SU-DHL-6 (cell line): ENCODE measurements at regions not wholly inside any gene's neighbourhood (a gene's known extent, or its start where the extent isn't known, plus 50 kb on each side); places are given as distances from the start of the nearest gene placed in this dataset.

Experiments used
- H2AFZ ChIP-seq: fragments of 200-600 bp; sonication (generic); 2 replicates; pipeline ENCODE4 v1.6.1; 2014; ENCODE audit warnings: low read depth, mild to moderate bottlenecking, moderate library complexity, mixed read lengths, antibody characterized with exemption, low read length; ENCODE audit not compliant: severe bottlenecking
- H3F3A ChIP-seq: fragments of 200-600 bp; shearing (Covaris generic); 2 replicates; pipeline ENCODE4 v1.6.0; 2016; ENCODE audit warnings: antibody characterized with exemption, mild to moderate bottlenecking; ENCODE audit not compliant: insufficient read depth
- H3K27ac ChIP-seq: fragments of 200-600 bp; sonication (generic); 2 replicates; pipeline ENCODE4 v1.5.1; 2016; ENCODE audit warnings: low read depth, mild to moderate bottlenecking, low read length, moderate library complexity, mixed read lengths
- H3K27me3 ChIP-seq: fragments of 200-600 bp; sonication (generic), shearing (Covaris generic); 2 replicates; pipeline ENCODE4 v1.6.0; 2014; ENCODE audit warnings: mild to moderate bottlenecking, low read length
- H3K36me3 ChIP-seq: fragments of 200-600 bp; sonication (generic); 2 replicates; pipeline ENCODE4 v1.6.1; 2014; ENCODE audit warnings: mild to moderate bottlenecking, low read length, mixed read lengths
- H3K4me2 ChIP-seq: fragments of 300-600, 200-600 bp; shearing (Covaris generic), sonication (generic); 2 replicates; pipeline ENCODE4 v1.6.0; 2014; ENCODE audit warnings: low read length, low read depth, mild to moderate bottlenecking; ENCODE audit not compliant: poor library complexity, severe bottlenecking
- H3K4me3 ChIP-seq: fragments of 200-600 bp; sonication (generic); 2 replicates; pipeline ENCODE4 v1.5.1; 2014; ENCODE audit warnings: antibody characterized with exemption, low read length, mild to moderate bottlenecking, mixed read lengths; ENCODE audit not compliant: insufficient read depth, poor library complexity, severe bottlenecking
- H3K79me2 ChIP-seq: fragments of 200-600 bp; sonication (generic); 2 replicates; pipeline ENCODE4 v1.6.1; 2014; ENCODE audit warnings: mild to moderate bottlenecking, low read length, moderate library complexity; ENCODE audit not compliant: insufficient read depth
- H3K9ac ChIP-seq: fragments of 200-600 bp; sonication (generic); 2 replicates; pipeline ENCODE4 v1.7.0; 2014; ENCODE audit warnings: mild to moderate bottlenecking, low read length
- H3K9me2 ChIP-seq: fragments of 200-600 bp; sonication (generic); replicated peaks from 2 replicates; pipeline ENCODE4 v1.6.1; 2014; ENCODE audit warnings: low read length; ENCODE audit not compliant: insufficient read depth
- H3K9me3 ChIP-seq: fragments of 200-600 bp; sonication (generic); 2 replicates; pipeline ENCODE4 v1.6.1; 2014; ENCODE audit warnings: low read length, mixed read lengths; ENCODE audit not compliant: insufficient read depth
- H4K20me1 ChIP-seq: fragments of 200-600 bp; sonication (generic); 2 replicates; pipeline ENCODE4 v1.6.1; 2014; ENCODE audit warnings: low read depth, mild to moderate bottlenecking, antibody characterized with exemption, low read length, moderate library complexity, mixed read lengths
- EZH2phosphoT487 ChIP-seq: fragments of 200-600 bp; sonication (generic), shearing (Covaris generic); conservative IDR thresholded peaks from 2 replicates; pipeline ENCODE4 v1.6.1; 2018; ENCODE audit warnings: mild to moderate bottlenecking, antibody characterized with exemption, low read length, moderate library complexity, mixed read lengths
- TF ChIP-seq, protein P1 (sequence below): fragments of 200-600 bp; sonication (generic); IDR thresholded peaks from one replicate; pipeline ENCODE4 v1.5.1; 2017; ENCODE audit warnings: antibody characterized with exemption, mild to moderate bottlenecking, low read length, moderate library complexity; ENCODE audit not compliant: insufficient read depth, poor library complexity, severe bottlenecking

GRCh38 chr13:48591889-48592687 lies 59.2 kb upstream of the RCBTB2 start:
- no peaks in the 10 kb centered on the region for H3K9me2 ChIP-seq
- H3K27me3 ChIP-seq = no peaks in the 10 kb centered on the region
- no peak overlapping the region for H3K4me2 ChIP-seq
- no peaks in the 10 kb centered on the region for H3K36me3 ChIP-seq
- H4K20me1 ChIP-seq = no peaks in the 10 kb centered on the region
- no peak for TF ChIP-seq EZH2phosphoT487
- TF ChIP-seq, protein P1, sequence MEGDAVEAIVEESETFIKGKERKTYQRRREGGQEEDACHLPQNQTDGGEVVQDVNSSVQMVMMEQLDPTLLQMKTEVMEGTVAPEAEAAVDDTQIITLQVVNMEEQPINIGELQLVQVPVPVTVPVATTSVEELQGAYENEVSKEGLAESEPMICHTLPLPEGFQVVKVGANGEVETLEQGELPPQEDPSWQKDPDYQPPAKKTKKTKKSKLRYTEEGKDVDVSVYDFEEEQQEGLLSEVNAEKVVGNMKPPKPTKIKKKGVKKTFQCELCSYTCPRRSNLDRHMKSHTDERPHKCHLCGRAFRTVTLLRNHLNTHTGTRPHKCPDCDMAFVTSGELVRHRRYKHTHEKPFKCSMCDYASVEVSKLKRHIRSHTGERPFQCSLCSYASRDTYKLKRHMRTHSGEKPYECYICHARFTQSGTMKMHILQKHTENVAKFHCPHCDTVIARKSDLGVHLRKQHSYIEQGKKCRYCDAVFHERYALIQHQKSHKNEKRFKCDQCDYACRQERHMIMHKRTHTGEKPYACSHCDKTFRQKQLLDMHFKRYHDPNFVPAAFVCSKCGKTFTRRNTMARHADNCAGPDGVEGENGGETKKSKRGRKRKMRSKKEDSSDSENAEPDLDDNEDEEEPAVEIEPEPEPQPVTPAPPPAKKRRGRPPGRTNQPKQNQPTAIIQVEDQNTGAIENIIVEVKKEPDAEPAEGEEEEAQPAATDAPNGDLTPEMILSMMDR = no peak
- H3K9me3 ChIP-seq = no peaks in the 10 kb centered on the region
- H3K79me2 ChIP-seq = no peaks in the 10 kb centered on the region
- no peak overlapping the region for H3K27ac ChIP-seq
- no peaks in the 10 kb centered on the region for H3F3A ChIP-seq
- no peak overlapping the region for H3K4me3 ChIP-seq
- no peak overlapping the region for H2AFZ ChIP-seq
- no peak overlapping the region for H3K9ac ChIP-seq

GRCh38 chr13:48592688-48593049 lies 59.8 kb upstream of the RCBTB2 start:
- Histone ChIP-seq H3K79me2 (no peaks in the 10 kb centered on the region), H3K4me2 (no peak overlapping the region), H3K9me2 (no peaks in the 10 kb centered on the region), H3F3A (no peaks in the 10 kb centered on the region), H3K27me3 (no peaks in the 10 kb centered on the region), H3K36me3 (no peaks in the 10 kb centered on the region), H2AFZ (no peak overlapping the region), H4K20me1 (no peaks in the 10 kb centered on the region), H3K9me3 (no peaks in the 10 kb centered on the region), H3K9ac (no peak overlapping the region), H3K27ac (no peak overlapping the region), H3K4me3 (no peak overlapping the region)
- no peak for TF ChIP-seq EZH2phosphoT487

- Histone ChIP-seq H3K4me2 (no peak overlapping the region), H3K9me2 (no peaks in the 10 kb centered on the region), H3F3A (no peaks in the 10 kb centered on the region), H3K27ac (no peak overlapping the region), H2AFZ (no peak overlapping the region), H3K79me2 (no peaks in the 10 kb centered on the region), H4K20me1 (no peaks in the 10 kb centered on the region), H3K36me3 (no peaks in the 10 kb centered on the region), H3K4me3 (no peak overlapping the region), H3K27me3 (no peaks in the 10 kb centered on the region), H3K9me3 (no peaks in the 10 kb centered on the region), H3K9ac (no peak overlapping the region)
- no peak for TF ChIP-seq EZH2phosphoT487
- TF ChIP-seq, protein P1 = no peak
Measured at GRCh38 chr13:48593536-48593935, 60.2 kb upstream of the CYSLTR2 start.

GRCh38 chr13:48594096-48594815 lies 59.5 kb upstream of the CYSLTR2 start:
- H4K20me1 ChIP-seq = no peaks in the 10 kb centered on the region
- no peaks in the 10 kb centered on the region for H3K27me3 ChIP-seq
- no peak overlapping the region for H3K27ac ChIP-seq
- no peaks in the 10 kb centered on the region for H3F3A ChIP-seq
- H3K9me3 ChIP-seq = no peaks in the 10 kb centered on the region
- no peak for TF ChIP-seq EZH2phosphoT487
- TF ChIP-seq, protein P1 = no peak
- no peak overlapping the region for H3K4me3 ChIP-seq
- H2AFZ ChIP-seq = no peak overlapping the region
- H3K4me2 ChIP-seq = no peak overlapping the region
- no peaks in the 10 kb centered on the region for H3K36me3 ChIP-seq
- H3K9ac ChIP-seq = no peak overlapping the region
- no peaks in the 10 kb centered on the region for H3K9me2 ChIP-seq
- no peaks in the 10 kb centered on the region for H3K79me2 ChIP-seq
